ENCODE measurements at regions not wholly inside any gene's neighbourhood (a gene's known extent, or its start where the extent isn't known, plus 50 kb on each side); places are given as distances from the start of the nearest gene placed in this dataset.

DNA sequence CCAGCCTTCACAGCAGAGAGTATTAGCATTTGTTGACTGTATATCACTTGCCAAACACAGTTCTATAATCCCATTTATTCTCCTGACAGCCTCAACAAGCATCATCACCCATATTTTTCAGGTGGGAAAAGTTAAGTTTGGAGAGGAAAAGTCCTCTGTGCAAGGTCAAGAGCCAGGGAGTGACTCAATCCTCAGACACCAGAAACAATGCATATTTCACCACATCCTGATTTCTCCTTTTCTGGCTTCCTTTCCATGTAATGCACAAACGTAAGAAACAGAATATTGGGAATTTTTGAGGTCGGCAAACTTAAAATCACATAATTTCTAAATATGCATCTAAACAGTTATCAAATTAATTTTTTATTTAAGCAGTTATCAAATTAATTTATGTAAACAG lies 116.0 kb upstream of the GADL1 start (continued):
- TF ChIP-seq REST (IDR thresholded peaks at IDR 0.05) (no peak), ZC3H11A (IDR thresholded peaks at IDR 0.05) (no peak), HOXA7 (CRISPR knock-in tag; IDR thresholded peaks at IDR 0.05) (no peak), ATOH8 (CRISPR knock-in tag; IDR thresholded peaks at IDR 0.05; ENCODE audit: low read depth) (no peak)
- TF ChIP-seq, protein P1, sequence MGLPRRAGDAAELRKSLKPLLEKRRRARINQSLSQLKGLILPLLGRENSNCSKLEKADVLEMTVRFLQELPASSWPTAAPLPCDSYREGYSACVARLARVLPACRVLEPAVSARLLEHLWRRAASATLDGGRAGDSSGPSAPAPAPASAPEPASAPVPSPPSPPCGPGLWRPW (IDR thresholded peaks at IDR 0.05), result no peak

- FAIRE-seq (no peak), ATAC-seq (no peak), DNase-seq (ENCODE audit: low read depth in 1 of 2, low spot score in 1 of 2) (no peak)
- WGBS (ENCODE audit: missing lambda C conversion rate), result 15% methylated on average over 2 of the region's 2 CpGs
- no peaks in the 10 kb centered on the region for H3K9me3 ChIP-seq
- H3K4me2 ChIP-seq, result no peak overlapping the region
- H3K27ac ChIP-seq, result no peak overlapping the region
- H3K4me1 ChIP-seq, result no peaks in the 10 kb centered on the region
- no peak overlapping the region for H3K4me3 ChIP-seq
- TF ChIP-seq RCOR1 (IDR thresholded peaks at IDR 0.05; ENCODE audit: low read depth, low read length) (no peak), KDM5A (IDR thresholded peaks at IDR 0.05) (no peak), ZNF302 (CRISPR knock-in tag; IDR thresholded peaks at IDR 0.05) (no peak), RFX5 (IDR thresholded peaks at IDR 0.05) (no peak), EP300 (IDR thresholded peaks at IDR 0.05) (no peak), NR3C1 (IDR thresholded peaks at IDR 0.05) (no peak), JUNB (IDR thresholded peaks at IDR 0.05) (no peak), CHD2 (IDR thresholded peaks at IDR 0.05; ENCODE audit: low read length, partially characterized antibody) (no peak), USF2 (IDR thresholded peaks at IDR 0.05) (no peak), POLR2A (IDR thresholded peaks at IDR 0.05; ENCODE audit: low read length) (no peak), HMGXB4 (CRISPR knock-in tag; IDR thresholded peaks at IDR 0.05; ENCODE audit: borderline replicate concordance) (no peak)
- TF ChIP-seq, protein P2, sequence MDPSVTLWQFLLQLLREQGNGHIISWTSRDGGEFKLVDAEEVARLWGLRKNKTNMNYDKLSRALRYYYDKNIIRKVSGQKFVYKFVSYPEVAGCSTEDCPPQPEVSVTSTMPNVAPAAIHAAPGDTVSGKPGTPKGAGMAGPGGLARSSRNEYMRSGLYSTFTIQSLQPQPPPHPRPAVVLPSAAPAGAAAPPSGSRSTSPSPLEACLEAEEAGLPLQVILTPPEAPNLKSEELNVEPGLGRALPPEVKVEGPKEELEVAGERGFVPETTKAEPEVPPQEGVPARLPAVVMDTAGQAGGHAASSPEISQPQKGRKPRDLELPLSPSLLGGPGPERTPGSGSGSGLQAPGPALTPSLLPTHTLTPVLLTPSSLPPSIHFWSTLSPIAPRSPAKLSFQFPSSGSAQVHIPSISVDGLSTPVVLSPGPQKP (IDR thresholded peaks at IDR 0.05; ENCODE audit: low read depth, low read length), result no peak
- ChIA-PET POLR2A (no interaction called here), CTCF (interaction anchor here (1.3 to 1.6 kb wide), 2 partner anchors 9 to 43 kb away, joined by 3 to 4 read pairs; no protein-coding TSS in a partner anchor)
These were observed 116.9 kb upstream of the GADL1 start for GRCh38 chr3:31011380-31011779.

DNA sequence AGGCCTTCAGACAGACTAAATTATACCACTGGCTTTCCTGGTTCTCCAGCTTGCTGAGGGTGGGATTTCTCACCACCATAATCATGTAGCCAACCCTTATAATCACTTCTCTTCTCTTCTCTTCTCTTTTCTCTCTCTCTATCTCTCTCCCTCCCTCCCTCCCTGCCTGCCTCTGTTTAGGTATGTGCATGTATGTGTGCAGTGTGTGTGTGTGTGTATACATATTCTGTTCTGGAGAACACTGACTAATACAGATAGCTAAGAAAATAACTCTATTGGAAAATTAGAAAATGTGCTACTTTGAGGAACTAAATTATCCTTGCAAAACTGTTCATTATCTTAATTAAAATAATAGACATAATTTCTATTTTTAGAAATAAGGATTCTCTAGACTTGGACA lies 118.6 kb upstream of the GADL1 start:
- no peak for ATAC-seq
- FAIRE-seq, result no peak
- no peak overlapping the region for H3K4me2 ChIP-seq
- H3K4me1 ChIP-seq, result no peaks in the 10 kb centered on the region
- CTCF ChIA-PET, result no interaction called here
- no peak for DNase-seq (ENCODE audit: low read depth in 1 of 2, low spot score in 1 of 2)
- H3K9me3 ChIP-seq, result no peaks in the 10 kb centered on the region
- H3K27ac ChIP-seq, result no peak overlapping the region
- TF ChIP-seq FOSL2 (IDR thresholded peaks at IDR 0.05) (no peak), FOSL2 (CRISPR knock-in tag; IDR thresholded peaks at IDR 0.05) (no peak)
- POLR2A ChIA-PET, result no interaction called here
- H3K4me3 ChIP-seq, result no peak overlapping the region

Measured in A549 (cell line).